ENCODE measurements at regions not wholly inside any gene's neighbourhood (a gene's known extent, or its start where the extent isn't known, plus 50 kb on each side); places are given as distances from the start of the nearest gene placed in this dataset.

- TF ChIP-seq CTCF (IDR thresholded peaks at IDR 0.05) (no peak), POLR2A (IDR thresholded peaks at IDR 0.05) (no peak)
These were observed 214.6 kb downstream of the KIF20B start for GRCh38 chr10:89915968-89916367.
